ENCODE measurements at regions not wholly inside any gene's neighbourhood (a gene's known extent, or its start where the extent isn't known, plus 50 kb on each side); places are given as distances from the start of the nearest gene placed in this dataset.
A peak's percentile ranks its signal among the peaks of the same experiment; 100 is the strongest.

- DNase-seq (ENCODE audit: low spot score) = no peak
Observed at GRCh38 chr1:83813576-83813975, 185.4 kb downstream of the TTLL7 start.

- DNase-seq (ENCODE audit: low spot score) = no peak
Observed at GRCh38 chr1:83810144-83810543, 188.8 kb downstream of the TTLL7 start.

GRCh38 chr1:83808536-83808935 is 190.4 kb downstream of the TTLL7 start:
- no peak for DNase-seq (ENCODE audit: low spot score)

GRCh38 chr1:83807821-83808220 is 191.1 kb downstream of the TTLL7 start:
- DNase-seq (ENCODE audit: low spot score) = no peak

- DNase-seq (ENCODE audit: low spot score) = no peak
Observed at GRCh38 chr1:83807231-83807630, 191.7 kb downstream of the TTLL7 start.

- no peak for DNase-seq (ENCODE audit: low spot score)
Observed at GRCh38 chr1:83805921-83806320, 193.0 kb downstream of the TTLL7 start.

GRCh38 chr1:83802460-83803152 is 196.3 kb downstream of the TTLL7 start:
- DNase-seq (ENCODE audit: low spot score) = no peak

- DNase-seq (ENCODE audit: low spot score) = no peak
Observed at GRCh38 chr1:83802023-83802422, 196.9 kb downstream of the TTLL7 start.

GRCh38 chr1:83800066-83800465 is 198.9 kb downstream of the TTLL7 start:
- no peak for DNase-seq (ENCODE audit: low spot score)

GRCh38 chr1:83799594-83799993 is 199.3 kb downstream of the TTLL7 start:
- no peak for DNase-seq (ENCODE audit: low spot score)

- no peak for DNase-seq (ENCODE audit: low spot score)
Observed at GRCh38 chr1:83798965-83799364, 200.0 kb downstream of the TTLL7 start.

- DNase-seq (ENCODE audit: low spot score) = no peak
Observed at GRCh38 chr1:83796409-83796808, 202.5 kb downstream of the TTLL7 start.

- DNase-seq (ENCODE audit: low spot score) = no peak
Observed at GRCh38 chr1:83794384-83794783, 204.5 kb downstream of the TTLL7 start.

- DNase-seq (ENCODE audit: low spot score) = no peak
Observed at GRCh38 chr1:83791821-83792437, 207.0 kb downstream of the TTLL7 start.

GRCh38 chr1:83790446-83790845 is 208.5 kb downstream of the TTLL7 start:
- DNase-seq (ENCODE audit: low spot score) = no peak

GRCh38 chr1:83787246-83787998 is 211.5 kb downstream of the TTLL7 start:
- DNase-seq (ENCODE audit: low spot score) = no peak

- DNase-seq (ENCODE audit: low spot score) = no peak
Observed at GRCh38 chr1:83781667-83782066, 217.3 kb downstream of the TTLL7 start.

GRCh38 chr1:83779565-83779964 is 219.4 kb downstream of the TTLL7 start:
- no peak for DNase-seq (ENCODE audit: low spot score)

- no peak for DNase-seq (ENCODE audit: low spot score)
Observed at GRCh38 chr1:83777758-83778101, 221.2 kb downstream of the TTLL7 start.

GRCh38 chr1:83776913-83777757 is 221.8 kb downstream of the TTLL7 start:
- no peak for DNase-seq (ENCODE audit: low spot score)

- DNase-seq (ENCODE audit: low spot score) = no peak
Observed at GRCh38 chr1:83775977-83776603, 222.8 kb downstream of the TTLL7 start.

- peak; percentile 42 for DNase-seq (ENCODE audit: low spot score)
Observed at GRCh38 chr1:83773059-83773458, 225.9 kb downstream of the TTLL7 start.

All from putamen (tissue), 1 donor.